ENCODE measurements at regions not wholly inside any gene's neighbourhood (a gene's known extent, or its start where the extent isn't known, plus 50 kb on each side); places are given as distances from the start of the nearest gene placed in this dataset.
A peak's percentile ranks its signal among the peaks of the same experiment; 100 is the strongest.
"Not testable (repeated sequence)": the region's sequence is repeated elsewhere in the genome, so short reads cannot be mapped to it uniquely, and the experiment has no call there.

- peak; percentile 39 for DNase-seq (ENCODE audit: low read depth)
These were observed 63.9 kb downstream of the MAT2B start for GRCh38 chr5:163569284-163569683.

- DNase-seq (ENCODE audit: low read depth), result peak; percentile 96
These were observed 66.3 kb downstream of the MAT2B start for GRCh38 chr5:163571744-163572143.

GRCh38 chr5:163574472-163575440 is 69.3 kb downstream of the MAT2B start:
- DNase-seq (ENCODE audit: low read depth), result no peak

GRCh38 chr5:163578652-163579051 is 73.2 kb downstream of the MAT2B start:
- DNase-seq (ENCODE audit: low read depth), result peak; percentile 19

- no peak for DNase-seq (ENCODE audit: low read depth)
These were observed 74.3 kb downstream of the MAT2B start for GRCh38 chr5:163579729-163580128.

GRCh38 chr5:163580516-163580915 is 75.1 kb downstream of the MAT2B start:
- no peak for DNase-seq (ENCODE audit: low read depth)

GRCh38 chr5:163583491-163584153 is 78.2 kb downstream of the MAT2B start:
- DNase-seq (ENCODE audit: low read depth), result not testable (repeated sequence)

GRCh38 chr5:163585206-163585605 is 79.8 kb downstream of the MAT2B start:
- peak; percentile 15 for DNase-seq (ENCODE audit: low read depth)

- peak; percentile 61 for DNase-seq (ENCODE audit: low read depth)
These were observed 81.1 kb downstream of the MAT2B start for GRCh38 chr5:163586531-163586956.

- DNase-seq (ENCODE audit: low read depth), result no peak
These were observed 89.5 kb downstream of the MAT2B start for GRCh38 chr5:163594951-163595350.

- no peak for DNase-seq (ENCODE audit: low read depth)
These were observed 90.7 kb downstream of the MAT2B start for GRCh38 chr5:163595932-163596607.

- no peak for DNase-seq (ENCODE audit: low read depth)
These were observed 91.3 kb downstream of the MAT2B start for GRCh38 chr5:163596608-163597315.

GRCh38 chr5:163604013-163604412 is 98.6 kb downstream of the MAT2B start:
- no peak for DNase-seq (ENCODE audit: low read depth)

- DNase-seq (ENCODE audit: low read depth), result no peak
These were observed 101.8 kb downstream of the MAT2B start for GRCh38 chr5:163607256-163607655.

- no peak for DNase-seq (ENCODE audit: low read depth)
These were observed 103.2 kb downstream of the MAT2B start for GRCh38 chr5:163608621-163609020.

GRCh38 chr5:163609910-163610309 is 104.5 kb downstream of the MAT2B start:
- DNase-seq (ENCODE audit: low read depth), result no peak

- DNase-seq (ENCODE audit: low read depth), result no peak
These were observed 107.1 kb downstream of the MAT2B start for GRCh38 chr5:163612358-163613149.

GRCh38 chr5:163613150-163613442 is 107.7 kb downstream of the MAT2B start:
- no peak for DNase-seq (ENCODE audit: low read depth)

GRCh38 chr5:163614787-163615186 is 109.4 kb downstream of the MAT2B start:
- DNase-seq (ENCODE audit: low read depth), result peak; percentile 6

- DNase-seq (ENCODE audit: low read depth), result no peak
These were observed 114.0 kb downstream of the MAT2B start for GRCh38 chr5:163619273-163619934.

GRCh38 chr5:163619951-163620350 is 114.5 kb downstream of the MAT2B start:
- no peak for DNase-seq (ENCODE audit: low read depth)

Data from RPMI7951 (cell line).